IgD-negative memory B cell (primary cell): ENCODE measurements at regions not wholly inside any gene's neighbourhood (a gene's known extent, or its start where the extent isn't known, plus 50 kb on each side); places are given as distances from the start of the nearest gene placed in this dataset.
A peak's percentile ranks its signal among the peaks of the same experiment; 100 is the strongest.

Source experiments
- H3K27ac Mint-ChIP-seq, 3 donors: one replicate each; pipeline ENCODE4 v1.8.0; 2020 to 2022; ENCODE audit warnings: mild to moderate bottlenecking in 3 of 3, mixed read lengths in 3 of 3, moderate library complexity in 1 of 3
- H3K27me3 Mint-ChIP-seq: one replicate; pipeline ENCODE4 v1.8.0; 2021; ENCODE audit warnings: mixed read lengths
- H3K36me3 Mint-ChIP-seq: one replicate; pipeline ENCODE4 v1.8.0; 2020; ENCODE audit warnings: mild to moderate bottlenecking, mixed read lengths
- H3K4me1 Mint-ChIP-seq, 3 donors: one replicate each; pipeline ENCODE4 v1.8.0; 2020 to 2022; ENCODE audit warnings: mixed read lengths in 3 of 3, mild to moderate bottlenecking in 1 of 3
- H3K4me3 Mint-ChIP-seq, 4 donors: one replicate each; pipeline ENCODE4 v1.8.0; 2020 to 2022; ENCODE audit warnings: mild to moderate bottlenecking in 4 of 4, mixed read lengths in 4 of 4, moderate library complexity in 3 of 4
- H3K9me3 Mint-ChIP-seq, 3 donors: one replicate each; pipeline ENCODE4 v1.8.0; 2020 to 2021; ENCODE audit warnings: mixed read lengths in 3 of 3, mild to moderate bottlenecking in 1 of 3

- Mint-ChIP-seq H3K4me1 (peaks cover 36 to 42% (median 41%) of the 10 kb centered on the region in 3 donors), H3K27me3 (peaks cover 2% of the 10 kb centered on the region), H3K9me3 (no peaks in the 10 kb centered on the region), H3K27ac (peak overlapping the region; percentile 96), H3K36me3 (peaks cover 1% of the 10 kb centered on the region), H3K4me3 (peak overlapping the region; percentile 93 to 100 (median 98))
Measured at GRCh38 chr2:134119117-134119712, 134.7 kb upstream of the MGAT5 start.

DNA sequence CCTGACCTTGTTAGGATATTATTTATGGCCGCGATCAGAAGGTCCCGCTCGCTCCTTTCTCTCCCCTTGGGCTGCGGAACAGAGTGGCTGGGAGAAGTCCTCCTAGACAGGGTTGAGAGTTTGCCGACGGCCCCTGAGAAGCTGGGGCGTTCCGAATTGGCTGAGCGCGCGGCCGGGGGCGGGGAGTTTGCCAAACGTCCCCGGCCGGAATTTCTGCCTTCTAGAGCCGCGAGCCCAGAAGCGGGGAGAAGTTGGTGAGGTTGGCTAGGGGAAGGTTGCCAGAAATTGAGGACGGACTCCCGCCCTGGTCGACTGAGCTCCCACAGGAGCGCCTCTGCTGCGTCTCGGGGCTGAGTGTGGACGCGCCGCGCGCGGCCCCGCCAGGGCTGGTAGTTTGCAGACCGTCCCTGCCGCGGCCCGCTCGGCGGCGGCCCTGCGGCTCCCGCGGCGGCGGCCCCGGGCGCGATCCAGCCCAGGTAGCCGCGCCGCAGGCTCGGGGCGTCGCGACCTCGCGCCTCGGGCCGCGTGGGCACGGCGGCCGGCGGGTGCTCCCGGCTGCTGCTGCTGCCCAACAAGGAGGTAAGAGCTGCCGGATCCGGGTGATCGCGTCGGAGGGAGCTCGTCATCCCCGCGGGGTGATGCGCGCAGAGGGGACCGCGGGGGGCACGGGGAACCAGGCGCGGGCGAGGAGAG is 134.0 kb upstream of the MGAT5 start:
- Mint-ChIP-seq H3K27ac (peak overlapping the region; percentile 96), H3K27me3 (peaks cover 2% of the 10 kb centered on the region), H3K36me3 (peaks cover 1% of the 10 kb centered on the region), H3K9me3 (no peaks in the 10 kb centered on the region), H3K4me3 (peak overlapping the region; percentile 93 to 100 (median 98)), H3K4me1 (peaks cover 42 to 47% (median 45%) of the 10 kb centered on the region in 3 donors)

- Mint-ChIP-seq H3K27ac (no peak overlapping the region), H3K9me3 (no peaks in the 10 kb centered on the region), H3K4me3 (peak overlapping the region in 3 of 4 donors; percentile 22 to 84 (median 72)), H3K36me3 (peaks cover 1% of the 10 kb centered on the region), H3K4me1 (peaks cover 47 to 51% (median 49%) of the 10 kb centered on the region in 3 donors), H3K27me3 (peaks cover 2% of the 10 kb centered on the region)
Measured at GRCh38 chr2:134120406-134120732, 133.5 kb upstream of the MGAT5 start.

DNA sequence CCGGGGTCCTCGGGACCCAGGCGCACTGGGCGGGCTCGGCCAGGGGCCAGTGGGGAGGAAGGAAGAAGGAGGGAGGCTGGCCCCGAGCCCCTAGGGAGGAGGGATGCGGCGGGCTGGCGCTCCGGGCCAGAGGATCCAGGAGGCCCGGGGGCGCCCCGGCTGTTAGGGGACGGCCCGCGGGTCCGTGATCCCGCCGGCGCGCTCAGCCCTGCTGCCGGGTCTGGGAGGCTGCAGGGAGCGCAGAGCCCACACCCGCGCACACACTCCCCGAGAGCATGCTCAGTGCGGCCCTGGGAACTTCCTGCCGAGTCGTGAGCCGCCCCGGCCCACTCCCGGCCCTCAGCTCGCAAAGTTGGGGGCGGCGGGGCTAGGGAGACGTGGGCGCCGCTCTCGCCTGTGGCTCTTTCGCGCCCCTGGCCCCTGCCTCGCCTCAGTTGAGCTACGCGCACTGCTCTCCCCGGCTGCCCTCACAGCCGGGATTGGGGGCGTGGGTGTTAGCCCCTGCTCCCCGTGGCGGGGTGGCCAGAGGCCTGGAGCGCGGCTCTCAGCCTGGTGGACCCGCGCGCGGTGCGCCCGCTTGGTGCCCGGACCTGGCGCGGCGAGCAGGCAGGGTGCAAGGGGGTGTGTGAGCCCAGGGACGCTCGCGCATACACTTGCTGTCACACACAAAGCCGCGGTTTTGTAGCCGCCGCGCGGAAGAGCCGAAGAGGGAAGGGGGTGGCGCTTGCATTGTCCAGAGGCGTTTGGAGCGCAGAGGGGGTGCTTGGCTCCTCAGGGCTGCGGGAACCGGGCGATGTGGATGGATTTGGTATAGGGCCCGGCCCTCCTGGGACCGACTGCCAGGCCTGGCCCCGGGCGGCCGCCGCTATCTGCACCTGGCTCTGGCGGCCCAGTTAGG is 132.9 kb upstream of the MGAT5 start:
- peaks cover 2% of the 10 kb centered on the region for H3K27me3 Mint-ChIP-seq
- peaks cover 1% of the 10 kb centered on the region for H3K36me3 Mint-ChIP-seq
- H3K27ac Mint-ChIP-seq, result peak overlapping the region; percentile 81 to 93 (median 86)
- H3K9me3 Mint-ChIP-seq, result no peaks in the 10 kb centered on the region
- H3K4me1 Mint-ChIP-seq, result peaks cover 52 to 53% (median 53%) of the 10 kb centered on the region in 3 donors
- H3K4me3 Mint-ChIP-seq, result peak overlapping the region; percentile 84 to 97 (median 96)

DNA sequence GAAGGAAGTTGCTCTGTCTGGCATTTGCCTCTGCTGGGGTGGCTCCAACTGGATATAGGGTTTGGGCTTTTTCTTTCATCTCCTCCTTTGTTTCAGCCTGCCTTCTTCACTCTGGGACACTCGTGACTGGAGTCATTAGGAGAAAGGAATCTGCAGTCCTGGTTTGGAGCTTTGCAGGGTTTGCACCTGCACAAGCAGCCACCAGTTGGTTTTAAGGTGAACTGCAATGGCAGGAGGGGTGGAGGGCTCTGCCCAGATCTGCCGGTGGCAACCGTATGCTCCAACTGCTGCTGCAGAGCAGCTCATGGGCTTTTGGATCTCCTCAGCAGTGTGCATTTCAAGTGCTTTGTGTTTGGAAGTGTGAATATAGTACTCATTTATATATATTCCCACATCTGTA is 131.3 kb upstream of the MGAT5 start:
- Mint-ChIP-seq H3K4me1 (peaks cover 69% of the 10 kb centered on the region in 3 donors), H3K36me3 (peaks cover 1% of the 10 kb centered on the region), H3K4me3 (peak overlapping the region; percentile 84 to 97 (median 96)), H3K27ac (peak overlapping the region in 2 of 3 donors; percentile 41 to 86), H3K9me3 (no peaks in the 10 kb centered on the region), H3K27me3 (no peaks in the 10 kb centered on the region)

- H3K36me3 Mint-ChIP-seq, result peaks cover 1% of the 10 kb centered on the region
- H3K27me3 Mint-ChIP-seq, result no peaks in the 10 kb centered on the region
- peak overlapping the region; percentile 10 to 97 (median 82) for H3K4me3 Mint-ChIP-seq
- H3K27ac Mint-ChIP-seq, result peak overlapping the region in 2 of 3 donors; percentile 41 to 86
- no peaks in the 10 kb centered on the region for H3K9me3 Mint-ChIP-seq
- H3K4me1 Mint-ChIP-seq, result peaks cover 71 to 74% (median 74%) of the 10 kb centered on the region in 3 donors
Measured at GRCh38 chr2:134123332-134123731, 130.5 kb upstream of the MGAT5 start.

GRCh38 chr2:134124047-134124753 is 129.7 kb upstream of the MGAT5 start:
- no peaks in the 10 kb centered on the region for H3K9me3 Mint-ChIP-seq
- H3K36me3 Mint-ChIP-seq, result peaks cover 1% of the 10 kb centered on the region
- peak overlapping the region in 3 of 4 donors; percentile 80 to 97 (median 85) for H3K4me3 Mint-ChIP-seq
- peaks cover 68 to 73% (median 72%) of the 10 kb centered on the region in 3 donors for H3K4me1 Mint-ChIP-seq
- peak overlapping the region; percentile 28 to 86 (median 81) for H3K27ac Mint-ChIP-seq
- no peaks in the 10 kb centered on the region for H3K27me3 Mint-ChIP-seq

DNA sequence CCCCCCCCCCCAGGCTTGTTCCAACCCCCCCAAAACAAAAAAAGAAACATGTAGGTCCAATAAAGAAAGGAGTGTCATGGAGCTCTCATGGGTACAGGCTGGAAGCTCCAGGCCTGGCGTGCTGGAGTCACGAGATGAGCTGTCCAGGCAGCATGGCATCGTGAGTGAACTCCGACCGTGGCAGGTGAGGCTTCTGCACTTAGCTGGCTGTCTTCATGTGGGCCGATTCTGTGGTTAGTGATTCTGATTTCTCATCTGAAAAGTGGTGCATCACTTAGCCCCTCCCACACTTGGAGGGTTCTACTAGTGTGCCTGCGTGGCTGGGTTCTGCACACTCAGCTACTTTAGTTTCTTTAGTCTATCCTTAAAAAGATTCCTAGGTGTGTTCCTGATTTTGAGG is 126.4 kb upstream of the MGAT5 start:
- H3K9me3 Mint-ChIP-seq, result no peaks in the 10 kb centered on the region
- peaks cover 64 to 74% (median 70%) of the 10 kb centered on the region in 3 donors for H3K4me1 Mint-ChIP-seq
- peak overlapping the region; percentile 59 to 73 (median 72) for H3K27ac Mint-ChIP-seq
- peaks cover 10% of the 10 kb centered on the region for H3K36me3 Mint-ChIP-seq
- no peaks in the 10 kb centered on the region for H3K27me3 Mint-ChIP-seq
- H3K4me3 Mint-ChIP-seq, result peak overlapping the region in 3 of 4 donors; percentile 86 to 97 (median 93)

DNA sequence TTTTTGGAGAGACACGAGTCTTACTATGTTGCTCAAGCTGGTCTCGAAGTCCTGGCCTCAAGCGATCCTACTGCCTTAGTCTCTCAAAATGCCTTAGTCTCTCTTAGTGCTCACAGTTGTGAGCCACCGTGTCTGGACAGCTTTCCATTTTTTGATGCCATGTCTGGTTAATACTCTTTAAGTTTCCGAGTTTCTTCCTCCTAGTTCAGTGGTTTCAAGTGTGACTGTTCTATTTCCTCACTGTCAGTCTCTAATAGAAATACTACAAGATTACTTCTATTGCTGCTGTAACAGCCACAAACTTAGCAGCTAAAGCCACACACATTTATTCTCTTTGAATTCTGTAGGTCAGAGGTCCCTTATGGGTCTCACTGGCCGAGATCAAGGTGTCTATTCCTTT is 125.1 kb upstream of the MGAT5 start:
- Mint-ChIP-seq H3K36me3 (peaks cover 9% of the 10 kb centered on the region), H3K27me3 (no peaks in the 10 kb centered on the region), H3K9me3 (no peaks in the 10 kb centered on the region), H3K27ac (peak overlapping the region; percentile 0 to 85 (median 21)), H3K4me3 (peak overlapping the region in 1 of 4 donors; percentile 68), H3K4me1 (peaks cover 55 to 65% (median 65%) of the 10 kb centered on the region in 3 donors)

- Mint-ChIP-seq H3K27ac (peak overlapping the region in 2 of 3 donors; percentile 40 to 84), H3K27me3 (no peaks in the 10 kb centered on the region), H3K4me1 (peaks cover 45 to 61% (median 58%) of the 10 kb centered on the region in 3 donors), H3K4me3 (no peak overlapping the region), H3K9me3 (no peaks in the 10 kb centered on the region), H3K36me3 (peaks cover 9% of the 10 kb centered on the region)
Measured at GRCh38 chr2:134129900-134130537, 123.9 kb upstream of the MGAT5 start.

DNA sequence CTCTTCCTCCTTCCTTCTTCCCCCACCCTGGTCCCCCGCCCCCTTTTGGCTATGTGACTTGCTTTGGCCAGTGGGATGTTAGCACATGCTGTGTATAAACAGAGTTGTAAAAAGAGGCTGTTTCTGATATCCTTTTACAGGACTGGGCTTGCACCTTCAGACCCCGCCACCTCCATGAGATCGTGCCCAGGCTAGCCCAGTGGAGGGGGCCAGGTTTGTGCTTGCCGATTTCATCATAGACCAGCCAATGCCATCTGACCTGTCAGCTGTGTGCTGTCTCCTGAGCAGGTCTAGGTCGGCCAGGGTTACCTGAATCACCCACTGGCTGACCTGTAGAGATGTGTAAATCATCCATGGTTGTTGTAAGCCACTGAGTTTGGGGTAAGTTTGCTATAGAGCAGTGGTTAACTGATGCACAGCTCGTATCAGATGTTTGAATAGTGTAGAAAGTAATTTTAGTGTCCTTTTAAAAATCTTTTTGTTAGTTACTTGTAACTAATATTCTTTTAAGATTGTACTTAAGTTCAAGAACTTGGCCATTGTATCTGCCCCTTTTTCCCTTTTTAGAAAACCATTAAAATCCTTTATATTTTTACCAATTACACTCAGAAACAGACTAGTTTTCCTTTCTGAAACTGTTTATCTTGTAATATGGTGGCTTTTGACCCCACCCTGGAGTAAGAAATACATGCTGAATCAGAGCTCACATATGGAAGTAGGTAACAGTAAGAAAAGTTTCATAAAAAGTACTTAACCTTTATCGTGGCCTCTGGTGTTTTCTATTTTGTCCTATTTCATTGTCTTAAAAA is 122.0 kb upstream of the MGAT5 start:
- no peak overlapping the region for H3K4me3 Mint-ChIP-seq
- H3K27ac Mint-ChIP-seq, result peak overlapping the region in 1 of 3 donors; percentile 59

DNA sequence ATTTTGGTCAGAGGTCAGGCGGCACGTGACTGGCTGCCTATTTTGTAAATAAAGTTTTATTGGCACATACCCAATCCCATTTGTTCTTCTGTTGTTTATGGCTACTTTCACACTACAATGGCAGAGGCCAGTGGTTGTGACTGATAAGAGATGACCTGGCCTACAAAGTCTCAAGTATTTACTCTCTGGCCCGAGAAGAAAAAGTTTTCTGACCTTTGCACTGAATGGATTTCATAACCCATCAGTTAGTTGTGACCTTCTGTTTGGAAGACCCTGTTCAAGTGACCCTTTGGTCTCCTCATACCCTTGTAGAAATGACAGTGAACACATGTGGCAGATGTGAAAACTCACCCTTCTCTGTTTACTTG is 121.4 kb upstream of the MGAT5 start:
- H3K27me3 Mint-ChIP-seq, result no peaks in the 10 kb centered on the region

More for the DNA sequence above, 122.0 kb upstream of the MGAT5 start:
- Mint-ChIP-seq H3K9me3 (no peaks in the 10 kb centered on the region), H3K36me3 (peaks cover 14% of the 10 kb centered on the region), H3K27me3 (no peaks in the 10 kb centered on the region), H3K4me1 (peaks cover 38 to 55% (median 51%) of the 10 kb centered on the region in 3 donors)

GRCh38 chr2:134133622-134134312 is 120.1 kb upstream of the MGAT5 start:
- H3K4me1 Mint-ChIP-seq, result peaks cover 37 to 51% (median 49%) of the 10 kb centered on the region in 3 donors
- no peak overlapping the region for H3K4me3 Mint-ChIP-seq
- peak overlapping the region in 2 of 3 donors; percentile 7 to 44 for H3K27ac Mint-ChIP-seq
- H3K9me3 Mint-ChIP-seq, result no peaks in the 10 kb centered on the region
- H3K36me3 Mint-ChIP-seq, result peaks cover 14% of the 10 kb centered on the region
- H3K27me3 Mint-ChIP-seq, result no peaks in the 10 kb centered on the region

More for the DNA sequence above, 121.4 kb upstream of the MGAT5 start:
- Mint-ChIP-seq H3K9me3 (no peaks in the 10 kb centered on the region), H3K36me3 (peaks cover 14% of the 10 kb centered on the region), H3K4me1 (peaks cover 38 to 55% (median 51%) of the 10 kb centered on the region in 3 donors), H3K27ac (no peak overlapping the region), H3K4me3 (no peak overlapping the region)
